ENCODE measurements at regions not wholly inside any gene's neighbourhood (a gene's known extent, or its start where the extent isn't known, plus 50 kb on each side); places are given as distances from the start of the nearest gene placed in this dataset.
"Not testable (repeated sequence)": the region's sequence is repeated elsewhere in the genome, so short reads cannot be mapped to it uniquely, and the experiment has no call there.

GRCh38 chr18:28455971-28456370, 279.0 kb upstream of the CDH2 start:
- POLR2A ChIA-PET: no interaction called here
- CTCF ChIA-PET: no interaction called here

- ChIA-PET POLR2A (no interaction called here), CTCF (no interaction called here)
Measured at GRCh38 chr18:28439870-28440269, 262.9 kb upstream of the CDH2 start.

- POLR2A ChIA-PET: no interaction called here
- CTCF ChIA-PET: no interaction called here
Measured at GRCh38 chr18:28438381-28438780, 261.5 kb upstream of the CDH2 start.

- POLR2A ChIA-PET: no interaction called here
- CTCF ChIA-PET: no interaction called here
Measured at GRCh38 chr18:28432339-28432738, 255.4 kb upstream of the CDH2 start.

GRCh38 chr18:28425886-28426285, 249.0 kb upstream of the CDH2 start:
- POLR2A ChIA-PET: no interaction called here
- CTCF ChIA-PET: no interaction called here

- CTCF ChIA-PET: no interaction called here
- POLR2A ChIA-PET: no interaction called here
Measured at GRCh38 chr18:28422577-28422976, 245.6 kb upstream of the CDH2 start.

GRCh38 chr18:28421950-28422349, 245.0 kb upstream of the CDH2 start:
- CTCF ChIA-PET: not testable (repeated sequence)

GRCh38 chr18:28412521-28412920, 235.6 kb upstream of the CDH2 start:
- CTCF ChIA-PET: interaction anchor here (0.6 kb wide), 2 partner anchors 47 to 83 kb away, joined by 3 to 4 read pairs; no protein-coding TSS in a partner anchor
- POLR2A ChIA-PET: no interaction called here

More at GRCh38 chr18:28421950-28422349, 245.0 kb upstream of the CDH2 start:
- POLR2A ChIA-PET: not testable (repeated sequence)

- CTCF ChIA-PET: no interaction called here
- POLR2A ChIA-PET: no interaction called here
Measured at GRCh38 chr18:28411806-28412205, 234.9 kb upstream of the CDH2 start.

- POLR2A ChIA-PET: no interaction called here
- CTCF ChIA-PET: no interaction called here
Measured at GRCh38 chr18:28409811-28410210, 232.9 kb upstream of the CDH2 start.

GRCh38 chr18:28408528-28408927, 231.6 kb upstream of the CDH2 start:
- POLR2A ChIA-PET: no interaction called here
- CTCF ChIA-PET: no interaction called here

- ChIA-PET POLR2A (no interaction called here), CTCF (no interaction called here)
Measured at GRCh38 chr18:28407681-28408080, 230.8 kb upstream of the CDH2 start.

GRCh38 chr18:28406533-28406932, 229.6 kb upstream of the CDH2 start:
- CTCF ChIA-PET: no interaction called here

GRCh38 chr18:28404694-28405093, 227.8 kb upstream of the CDH2 start:
- ChIA-PET POLR2A (no interaction called here), CTCF (no interaction called here)

More at GRCh38 chr18:28406533-28406932, 229.6 kb upstream of the CDH2 start:
- POLR2A ChIA-PET: no interaction called here

- CTCF ChIA-PET: no interaction called here
- POLR2A ChIA-PET: no interaction called here
Measured at GRCh38 chr18:28399781-28400362, 222.9 kb upstream of the CDH2 start.

- ChIA-PET POLR2A (no interaction called here), CTCF (no interaction called here)
Measured at GRCh38 chr18:28398471-28398870, 221.5 kb upstream of the CDH2 start.

GRCh38 chr18:28390022-28390421, 213.1 kb upstream of the CDH2 start:
- ChIA-PET CTCF (no interaction called here), POLR2A (no interaction called here)

GRCh38 chr18:28382215-28382879, 205.4 kb upstream of the CDH2 start:
- POLR2A ChIA-PET: no interaction called here

GRCh38 chr18:28372186-28372585, 195.3 kb upstream of the CDH2 start:
- POLR2A ChIA-PET: no interaction called here
- CTCF ChIA-PET: no interaction called here

More at GRCh38 chr18:28382215-28382879, 205.4 kb upstream of the CDH2 start:
- CTCF ChIA-PET: no interaction called here

- ChIA-PET CTCF (no interaction called here), POLR2A (no interaction called here)
Measured at GRCh38 chr18:28366676-28367075, 189.7 kb upstream of the CDH2 start.

GRCh38 chr18:28365411-28365831, 188.5 kb upstream of the CDH2 start:
- ChIA-PET POLR2A (no interaction called here), CTCF (interaction anchor here (0.5 kb wide), 1 partner anchor 47 kb away, joined by 3 read pairs; no protein-coding TSS in a partner anchor)

- CTCF ChIA-PET: no interaction called here
Measured at GRCh38 chr18:28363124-28363523, 186.2 kb upstream of the CDH2 start.

More at GRCh38 chr18:28363124-28363523, 186.2 kb upstream of the CDH2 start:
- POLR2A ChIA-PET: no interaction called here
